ENCODE measurements at regions not wholly inside any gene's neighbourhood (a gene's known extent, or its start where the extent isn't known, plus 50 kb on each side); places are given as distances from the start of the nearest gene placed in this dataset.

DNA sequence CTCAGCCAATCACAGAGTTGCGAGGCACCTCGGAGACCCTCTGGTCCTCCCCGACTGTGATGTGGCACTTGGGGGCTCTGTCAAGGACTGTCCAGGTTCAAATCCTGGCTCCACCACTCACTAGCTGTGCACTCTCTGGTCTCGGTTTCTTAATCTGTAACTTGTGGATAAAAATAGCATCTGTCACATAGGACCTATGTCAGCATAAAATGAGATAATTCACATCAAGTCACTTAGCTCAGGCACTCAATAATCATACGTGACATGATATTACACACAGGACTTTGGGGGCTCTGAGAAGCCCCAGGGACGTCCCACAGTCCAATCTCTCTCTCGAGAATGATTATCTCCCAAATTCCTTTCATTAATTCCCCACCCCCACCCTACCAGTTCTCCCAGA lies 166.4 kb downstream of the COPRS start:
- TF ChIP-seq, protein P1, sequence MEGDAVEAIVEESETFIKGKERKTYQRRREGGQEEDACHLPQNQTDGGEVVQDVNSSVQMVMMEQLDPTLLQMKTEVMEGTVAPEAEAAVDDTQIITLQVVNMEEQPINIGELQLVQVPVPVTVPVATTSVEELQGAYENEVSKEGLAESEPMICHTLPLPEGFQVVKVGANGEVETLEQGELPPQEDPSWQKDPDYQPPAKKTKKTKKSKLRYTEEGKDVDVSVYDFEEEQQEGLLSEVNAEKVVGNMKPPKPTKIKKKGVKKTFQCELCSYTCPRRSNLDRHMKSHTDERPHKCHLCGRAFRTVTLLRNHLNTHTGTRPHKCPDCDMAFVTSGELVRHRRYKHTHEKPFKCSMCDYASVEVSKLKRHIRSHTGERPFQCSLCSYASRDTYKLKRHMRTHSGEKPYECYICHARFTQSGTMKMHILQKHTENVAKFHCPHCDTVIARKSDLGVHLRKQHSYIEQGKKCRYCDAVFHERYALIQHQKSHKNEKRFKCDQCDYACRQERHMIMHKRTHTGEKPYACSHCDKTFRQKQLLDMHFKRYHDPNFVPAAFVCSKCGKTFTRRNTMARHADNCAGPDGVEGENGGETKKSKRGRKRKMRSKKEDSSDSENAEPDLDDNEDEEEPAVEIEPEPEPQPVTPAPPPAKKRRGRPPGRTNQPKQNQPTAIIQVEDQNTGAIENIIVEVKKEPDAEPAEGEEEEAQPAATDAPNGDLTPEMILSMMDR (IDR thresholded peaks at IDR 0.05; ENCODE audit: extremely low read depth in 1 of 2, insufficient read depth in 1 of 2, low read depth in 1 of 2, low read length in 2 of 2): no peak
- TF ChIP-seq POLR2AphosphoS5 (IDR thresholded peaks at IDR 0.05; ENCODE audit: insufficient read depth, low read depth, low read length) (no peak), POLR2A (IDR thresholded peaks at IDR 0.05; ENCODE audit: low read depth, low read length) (no peak), EZH2 (IDR thresholded peaks at IDR 0.05; ENCODE audit: borderline replicate concordance, low read depth, low read length, severe bottlenecking) (no peak), JUN (IDR thresholded peaks at IDR 0.05; ENCODE audit: borderline replicate concordance, insufficient read depth, insufficient read length, low read depth) (no peak), GATA2 (IDR thresholded peaks at IDR 0.05; ENCODE audit: insufficient read depth, insufficient read length, low read depth, low read length) (no peak)
